Right lobe of liver (tissue), 4 donors: ENCODE measurements at regions not wholly inside any gene's neighbourhood (a gene's known extent, or its start where the extent isn't known, plus 50 kb on each side); places are given as distances from the start of the nearest gene placed in this dataset.

Experiments used
- POLR2A ChIP-seq: fragments of 450-650 bp; IDR thresholded peaks from one replicate; pipeline ENCODE4 v1.6.1; 2017; ENCODE audit warnings: antibody characterized with exemption, mild to moderate bottlenecking
- TF ChIP-seq, protein P1 (sequence below), 4 donors: fragments of 200-600 bp in 3 of 4; fragments of 450-650 bp in 1 of 4; IDR thresholded peaks; one replicate each; pipeline versions ENCODE4 v1.5.1 to v1.8.0; 2016 to 2022; ENCODE audit warnings: antibody characterized with exemption in 4 of 4, mild to moderate bottlenecking in 2 of 4
- donor health status: DM: no; HTN: no; CAD: no.
- donor health status: DM: no; HTN: no; CAD: no.
- donor health status: DM: no; HTN: yes; CAD: no.

DNA sequence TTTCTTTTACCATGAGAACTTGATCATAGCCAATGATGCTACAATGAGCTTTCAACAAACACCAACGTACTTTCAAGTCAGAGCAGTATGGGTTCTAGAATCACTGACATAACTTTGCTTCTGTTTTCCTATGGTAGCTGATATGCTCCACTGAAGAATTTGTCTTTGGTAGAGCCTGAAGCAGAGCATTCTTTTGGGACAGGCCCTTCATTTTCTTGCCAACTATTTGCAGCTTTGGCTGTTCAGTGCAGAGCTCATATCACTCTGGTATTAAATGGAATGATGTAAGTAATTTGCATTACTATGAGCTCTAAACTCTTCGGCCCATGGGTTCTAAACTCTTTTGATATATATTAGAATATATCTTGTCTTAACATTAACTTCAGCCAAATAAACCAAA, 51.8 kb upstream of the APC start:
- TF ChIP-seq, protein P1, sequence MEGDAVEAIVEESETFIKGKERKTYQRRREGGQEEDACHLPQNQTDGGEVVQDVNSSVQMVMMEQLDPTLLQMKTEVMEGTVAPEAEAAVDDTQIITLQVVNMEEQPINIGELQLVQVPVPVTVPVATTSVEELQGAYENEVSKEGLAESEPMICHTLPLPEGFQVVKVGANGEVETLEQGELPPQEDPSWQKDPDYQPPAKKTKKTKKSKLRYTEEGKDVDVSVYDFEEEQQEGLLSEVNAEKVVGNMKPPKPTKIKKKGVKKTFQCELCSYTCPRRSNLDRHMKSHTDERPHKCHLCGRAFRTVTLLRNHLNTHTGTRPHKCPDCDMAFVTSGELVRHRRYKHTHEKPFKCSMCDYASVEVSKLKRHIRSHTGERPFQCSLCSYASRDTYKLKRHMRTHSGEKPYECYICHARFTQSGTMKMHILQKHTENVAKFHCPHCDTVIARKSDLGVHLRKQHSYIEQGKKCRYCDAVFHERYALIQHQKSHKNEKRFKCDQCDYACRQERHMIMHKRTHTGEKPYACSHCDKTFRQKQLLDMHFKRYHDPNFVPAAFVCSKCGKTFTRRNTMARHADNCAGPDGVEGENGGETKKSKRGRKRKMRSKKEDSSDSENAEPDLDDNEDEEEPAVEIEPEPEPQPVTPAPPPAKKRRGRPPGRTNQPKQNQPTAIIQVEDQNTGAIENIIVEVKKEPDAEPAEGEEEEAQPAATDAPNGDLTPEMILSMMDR (IDR thresholded peaks at IDR 0.05): no peak
- TF ChIP-seq POLR2A: no peak
